Trophoblast cell (in vitro differentiated cells and primary cell): ENCODE measurements at regions not wholly inside any gene's neighbourhood (a gene's known extent, or its start where the extent isn't known, plus 50 kb on each side); places are given as distances from the start of the nearest gene placed in this dataset.

Experiments used
- DNase-seq, 2 donors: peaks; one replicate each; pipeline ENCODE4 v3.0.0-alpha.2; 2016
- H2AFZ ChIP-seq: 2 replicates; pipeline ENCODE4 v1.6.1; 2013; ENCODE audit warnings: low read length, moderate library complexity, mild to moderate bottlenecking; ENCODE audit not compliant: insufficient read depth, poor library complexity
- H2AK5ac ChIP-seq: 2 replicates; pipeline ENCODE4 v1.6.1; 2013; ENCODE audit warnings: mild to moderate bottlenecking, low read length
- H2BK120ac ChIP-seq: 2 replicates; pipeline ENCODE4 v1.6.1; 2013; ENCODE audit warnings: low read length, mild to moderate bottlenecking, moderate library complexity; ENCODE audit not compliant: insufficient read depth, poor library complexity
- H2BK12ac ChIP-seq: 2 replicates; pipeline ENCODE4 v1.6.1; 2013; ENCODE audit warnings: mild to moderate bottlenecking, low read length, moderate library complexity
- H2BK5ac ChIP-seq: 2 replicates; pipeline ENCODE4 v1.6.1; 2013; ENCODE audit warnings: low read length, low read depth, moderate library complexity, mild to moderate bottlenecking; ENCODE audit not compliant: poor library complexity
- H3K14ac ChIP-seq: 2 replicates; pipeline ENCODE4 v1.6.1; 2013; ENCODE audit warnings: mild to moderate bottlenecking, low read length
- H3K18ac ChIP-seq: 2 replicates; pipeline ENCODE4 v1.6.1; 2013; ENCODE audit warnings: mild to moderate bottlenecking, low read length
- H3K23ac ChIP-seq: 2 replicates; pipeline ENCODE4 v1.6.1; 2013; ENCODE audit warnings: low read length
- H3K27ac ChIP-seq: 2 replicates; pipeline ENCODE4 v1.5.1; 2013; ENCODE audit warnings: low read depth, mild to moderate bottlenecking, inconsistent platforms, low read length, moderate library complexity
- H3K27me3 ChIP-seq: 2 replicates; pipeline ENCODE4 v1.6.1; 2013; ENCODE audit warnings: inconsistent platforms, mild to moderate bottlenecking, low read length, moderate library complexity; ENCODE audit not compliant: insufficient read depth
- H3K36me3 ChIP-seq, 2 experiments: 1 replicate in 1 of 2; 2 replicates in 1 of 2; pipeline ENCODE4 v1.6.1; 2013; ENCODE audit warnings: low read length in 2 of 2, mild to moderate bottlenecking in 2 of 2, moderate library complexity in 1 of 2; ENCODE audit not compliant: insufficient read depth in 2 of 2, control insufficient read depth in 1 of 2
- H3K4ac ChIP-seq: 2 replicates; pipeline ENCODE4 v1.6.1; 2013; ENCODE audit warnings: low read depth, mild to moderate bottlenecking, low read length, moderate library complexity
- H3K4me1 ChIP-seq, 2 experiments: 1 replicate in 1 of 2; 2 replicates in 1 of 2; pipeline ENCODE4 v1.6.1; 2013; ENCODE audit warnings: low read length in 2 of 2, mild to moderate bottlenecking in 2 of 2, moderate library complexity in 1 of 2; ENCODE audit not compliant: insufficient read depth in 2 of 2, control insufficient read depth in 1 of 2
- H3K4me2 ChIP-seq: 2 replicates; pipeline ENCODE4 v1.6.1; 2013; ENCODE audit warnings: inconsistent platforms, mild to moderate bottlenecking, low read length, moderate library complexity
- H3K4me3 ChIP-seq: 2 replicates; pipeline ENCODE4 v1.5.1; 2013; ENCODE audit warnings: mild to moderate bottlenecking, low read depth, low read length, inconsistent platforms
- H3K79me1 ChIP-seq: one replicate; pipeline ENCODE4 v1.6.1; 2013; ENCODE audit warnings: low read length
- H3K79me2 ChIP-seq: 2 replicates; pipeline ENCODE4 v1.6.1; 2013; ENCODE audit warnings: low read length, mild to moderate bottlenecking; ENCODE audit not compliant: control insufficient read depth, insufficient read depth, poor library complexity
- H3K9ac ChIP-seq: 2 replicates; pipeline ENCODE4 v1.6.1; 2013; ENCODE audit warnings: mild to moderate bottlenecking, low read length
- H3K9me3 ChIP-seq: 2 replicates; pipeline ENCODE4 v1.6.1; 2013; ENCODE audit warnings: low read depth, mild to moderate bottlenecking, control low read depth, inconsistent platforms, low read length; ENCODE audit not compliant: insufficient read depth
- H4K12ac ChIP-seq: 2 replicates; pipeline ENCODE4 v1.6.1; 2013; ENCODE audit warnings: low read depth, mild to moderate bottlenecking, low read length, moderate library complexity
- H4K8ac ChIP-seq: 2 replicates; pipeline ENCODE4 v1.6.1; 2013; ENCODE audit warnings: low read depth, mild to moderate bottlenecking, low read length, moderate library complexity
- H4K91ac ChIP-seq: one replicate; pipeline ENCODE4 v1.6.1; 2013; ENCODE audit warnings: low read depth, mild to moderate bottlenecking, low read length, moderate library complexity
- WGBS: extraction: QIAGEN DNeasy Blood & Tissue Kit; methylation state at CpG from one replicate; pipeline ENCODE4 v1.1.7; 2013; ENCODE audit warnings: missing lambda C conversion rate; ENCODE audit not compliant: insufficient read length, insufficient coverage; ENCODE audit errors: extremely low coverage; 5-methylcytosine and 5-hydroxymethylcytosine counted together

- WGBS: no CpG with 5 or more reads among the region's 2 CpGs
- no peak overlapping the region for H2AK5ac ChIP-seq
Observed at GRCh38 chr18:37666451-37666850, 100.9 kb upstream of the CELF4 start.

DNA sequence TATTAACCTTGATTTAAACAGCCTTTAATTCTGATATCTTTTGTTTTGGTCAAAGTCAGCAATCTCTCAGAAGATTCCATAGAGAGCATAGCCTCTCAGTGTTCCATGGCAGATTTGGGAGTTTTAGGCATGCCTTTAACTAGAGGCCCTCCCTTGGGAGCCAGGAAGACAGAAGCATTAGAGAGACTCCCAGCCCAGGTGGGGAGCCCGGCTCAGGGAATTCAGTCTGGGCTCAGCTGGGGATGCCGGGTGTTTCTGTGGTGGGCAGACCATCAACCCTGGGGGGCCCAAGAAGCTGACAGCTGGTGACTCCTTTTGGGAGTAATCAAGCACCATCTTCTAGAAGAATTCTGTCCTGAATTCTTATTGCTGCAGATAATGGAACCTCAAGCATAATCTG, 99.7 kb upstream of the CELF4 start:
- no CpG with 5 or more reads among the region's 2 CpGs for WGBS
- Histone ChIP-seq H4K8ac (no peak overlapping the region), H3K27ac (no peak overlapping the region), H4K12ac (no peak overlapping the region), H3K4me1 (peaks cover 2 to 3% of the 10 kb centered on the region in 2 experiments), H2AK5ac (no peak overlapping the region), H3K79me1 (no peaks in the 10 kb centered on the region), H2BK120ac (no peak overlapping the region), H3K36me3 (no peaks in the 10 kb centered on the region), H2BK12ac (no peak overlapping the region), H3K27me3 (no peaks in the 10 kb centered on the region), H2AFZ (no peak overlapping the region), H3K9ac (no peak overlapping the region), H3K9me3 (peaks cover 3% of the 10 kb centered on the region), H3K79me2 (no peaks in the 10 kb centered on the region), H4K91ac (no peak overlapping the region), H3K23ac (no peak overlapping the region), H3K14ac (no peak overlapping the region), H3K4me3 (no peak overlapping the region), H3K18ac (no peak overlapping the region), H3K4me2 (no peak overlapping the region), H2BK5ac (no peak overlapping the region), H3K4ac (no peak overlapping the region)
- no peak for DNase-seq

More at GRCh38 chr18:37666451-37666850, 100.9 kb upstream of the CELF4 start:
- Histone ChIP-seq H2BK120ac (no peak overlapping the region), H3K36me3 (no peaks in the 10 kb centered on the region), H3K4me1 (peaks cover 2 to 3% of the 10 kb centered on the region in 2 experiments), H3K79me2 (no peaks in the 10 kb centered on the region), H2BK12ac (no peak overlapping the region), H3K9ac (no peak overlapping the region), H4K8ac (no peak overlapping the region), H3K4me3 (no peak overlapping the region), H4K12ac (no peak overlapping the region), H3K27me3 (no peaks in the 10 kb centered on the region), H3K4me2 (no peak overlapping the region), H3K18ac (no peak overlapping the region), H2AFZ (no peak overlapping the region), H3K4ac (no peak overlapping the region), H3K14ac (no peak overlapping the region), H3K79me1 (no peaks in the 10 kb centered on the region), H3K27ac (no peak overlapping the region), H3K23ac (no peak overlapping the region), H3K9me3 (peaks cover 3% of the 10 kb centered on the region), H4K91ac (no peak overlapping the region), H2BK5ac (no peak overlapping the region)
- no peak for DNase-seq

GRCh38 chr18:37663446-37663845, 97.8 kb upstream of the CELF4 start:
- H3K4ac ChIP-seq: no peak overlapping the region
- H4K8ac ChIP-seq: no peak overlapping the region
- no peak overlapping the region for H2BK12ac ChIP-seq
- no peak overlapping the region for H4K91ac ChIP-seq
- H3K79me2 ChIP-seq: no peaks in the 10 kb centered on the region
- H2AFZ ChIP-seq: no peak overlapping the region
- no peaks in the 10 kb centered on the region for H3K36me3 ChIP-seq
- no peak overlapping the region for H3K23ac ChIP-seq
- H3K27ac ChIP-seq: no peak overlapping the region
- H3K9ac ChIP-seq: no peak overlapping the region
- H3K79me1 ChIP-seq: no peaks in the 10 kb centered on the region
- no peak overlapping the region for H2BK120ac ChIP-seq
- WGBS: no CpG with 5 or more reads among the region's 2 CpGs
- no peaks in the 10 kb centered on the region for H3K4me1 ChIP-seq
- H3K9me3 ChIP-seq: no peaks in the 10 kb centered on the region
- no peak overlapping the region for H2BK5ac ChIP-seq
- H2AK5ac ChIP-seq: no peak overlapping the region
- no peak overlapping the region for H3K4me2 ChIP-seq
- no peak overlapping the region for H4K12ac ChIP-seq
- H3K18ac ChIP-seq: no peak overlapping the region
- no peak for DNase-seq
- no peak overlapping the region for H3K4me3 ChIP-seq
- H3K14ac ChIP-seq: no peak overlapping the region
- H3K27me3 ChIP-seq: no peaks in the 10 kb centered on the region

- Histone ChIP-seq H3K79me1 (no peaks in the 10 kb centered on the region), H2BK5ac (no peak overlapping the region), H4K12ac (no peak overlapping the region), H3K27me3 (no peaks in the 10 kb centered on the region), H4K91ac (no peak overlapping the region), H2AFZ (no peak overlapping the region), H2AK5ac (no peak overlapping the region), H3K14ac (no peak overlapping the region), H3K4me1 (no peaks in the 10 kb centered on the region), H3K79me2 (no peaks in the 10 kb centered on the region), H3K4me3 (no peak overlapping the region), H3K36me3 (no peaks in the 10 kb centered on the region), H2BK12ac (no peak overlapping the region), H3K18ac (no peak overlapping the region), H2BK120ac (no peak overlapping the region), H3K27ac (no peak overlapping the region), H3K9me3 (no peaks in the 10 kb centered on the region), H3K9ac (no peak overlapping the region), H3K23ac (no peak overlapping the region), H3K4me2 (no peak overlapping the region), H4K8ac (no peak overlapping the region), H3K4ac (no peak overlapping the region)
- DNase-seq: no peak
- no CpG with 5 or more reads among the region's 13 CpGs for WGBS
Observed at GRCh38 chr18:37662546-37663339, 97.1 kb upstream of the CELF4 start.
